Sciatic nerve (tissue), 2 donors: ENCODE measurements at regions not wholly inside any gene's neighbourhood (a gene's known extent, or its start where the extent isn't known, plus 50 kb on each side); places are given as distances from the start of the nearest gene placed in this dataset.

Source experiments
- ATAC-seq: fragments of 200-7000 bp; cut with Tn5 transposase; one replicate; pipeline ENCODE4 v1.9.1; 2020; ENCODE audit warnings: mild to moderate bottlenecking, moderate library complexity
- DNase-seq: peaks from one replicate; pipeline ENCODE4 v3.0.0-alpha.2; 2020; ENCODE audit warnings: low spot score
- intact Hi-C: fragments of 100-400 bp; cut with DNase I; formaldehyde crosslinking; loops from one replicate; pipeline ENCODE4 v1.14.2; 2022
- donor health status: DM: no; HTN: no; CAD: no.
- donor health status: DM: no; HTN: no; CAD: no.

DNA sequence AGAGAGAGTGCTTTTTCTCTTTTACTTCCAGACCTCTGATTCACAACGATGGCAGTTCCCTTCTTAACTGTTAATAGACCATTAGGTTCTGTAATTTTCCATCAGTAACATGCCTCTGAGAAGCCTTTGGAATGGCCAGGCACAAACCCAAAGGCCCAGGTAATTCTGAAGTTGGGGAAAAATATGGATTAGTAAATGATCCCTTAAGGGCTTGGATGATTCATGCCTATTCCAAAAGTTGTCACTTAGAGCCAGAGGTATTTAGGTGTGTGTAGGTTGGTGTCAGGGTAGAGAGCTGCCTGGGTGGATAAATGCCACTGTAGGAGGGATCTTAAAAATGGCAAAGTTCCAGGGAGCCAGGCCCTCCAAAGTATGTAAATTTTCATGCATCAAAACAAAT, 228.8 kb downstream of the PLK2 start:
- DNase-seq (no peak), ATAC-seq (no peak)
- intact Hi-C loops, result no loop called here

DNA sequence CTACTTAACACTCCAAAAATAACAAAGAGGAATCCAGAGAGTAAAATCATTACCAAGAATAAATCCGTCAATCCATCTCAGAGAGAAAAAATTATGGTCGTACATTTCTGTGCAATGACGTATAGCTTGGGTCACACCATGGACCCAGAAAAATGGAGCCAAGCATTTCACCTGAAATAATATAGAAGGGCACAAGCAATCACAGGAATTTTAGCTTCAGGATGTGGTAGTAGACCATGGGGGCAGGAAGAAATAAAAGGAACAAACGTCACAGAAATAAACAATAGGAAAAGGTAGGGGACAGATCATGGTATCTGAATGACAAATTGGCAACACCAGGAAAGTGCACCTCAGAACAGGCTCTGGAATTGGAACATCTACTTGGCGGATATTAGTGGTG, 231.0 kb downstream of the PLK2 start:
- intact Hi-C loops, result no loop called here
- no peak for ATAC-seq
- no peak for DNase-seq

DNA sequence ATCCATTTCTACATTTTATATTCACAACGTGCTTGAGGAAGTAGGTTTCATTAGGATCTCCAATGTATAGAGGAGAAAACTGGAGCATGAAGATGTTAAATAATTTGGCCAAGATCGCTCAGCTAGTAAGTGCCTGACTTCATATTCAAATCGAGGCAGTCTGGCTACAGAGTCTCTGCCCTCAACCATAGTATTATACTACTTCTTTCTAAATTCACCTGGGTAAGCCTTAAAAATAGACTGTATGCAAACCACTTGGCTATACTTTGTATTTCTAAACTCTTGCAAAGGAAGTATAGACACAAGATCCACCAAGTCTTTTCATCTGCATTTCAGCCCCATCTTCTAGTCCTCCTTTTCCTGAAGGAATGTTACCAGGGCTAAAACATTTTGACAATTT, 232.0 kb downstream of the PLK2 start:
- intact Hi-C loops, result no loop called here
- ATAC-seq (no peak), DNase-seq (no peak)

DNA sequence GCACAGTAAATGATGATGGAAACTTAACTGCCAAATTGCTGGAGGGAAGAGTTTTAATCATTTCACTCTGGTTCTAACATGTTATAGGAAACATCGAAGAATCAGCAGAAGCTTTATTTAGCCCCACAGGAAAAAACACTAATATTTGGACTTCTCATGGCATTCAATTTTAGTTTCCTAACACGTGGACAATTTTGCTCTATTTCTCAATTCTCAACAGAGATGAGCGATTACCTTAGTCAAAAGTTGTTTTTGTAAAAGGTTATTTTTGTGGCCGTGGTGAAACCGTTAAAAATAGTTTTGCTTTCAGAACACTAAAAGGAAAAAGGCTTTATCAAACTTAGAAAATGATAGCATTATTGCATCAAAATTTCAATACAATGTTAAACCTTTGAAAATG, 235.2 kb downstream of the PLK2 start:
- intact Hi-C loops, result no loop called here
- ATAC-seq, result no peak
- DNase-seq, result no peak

DNA sequence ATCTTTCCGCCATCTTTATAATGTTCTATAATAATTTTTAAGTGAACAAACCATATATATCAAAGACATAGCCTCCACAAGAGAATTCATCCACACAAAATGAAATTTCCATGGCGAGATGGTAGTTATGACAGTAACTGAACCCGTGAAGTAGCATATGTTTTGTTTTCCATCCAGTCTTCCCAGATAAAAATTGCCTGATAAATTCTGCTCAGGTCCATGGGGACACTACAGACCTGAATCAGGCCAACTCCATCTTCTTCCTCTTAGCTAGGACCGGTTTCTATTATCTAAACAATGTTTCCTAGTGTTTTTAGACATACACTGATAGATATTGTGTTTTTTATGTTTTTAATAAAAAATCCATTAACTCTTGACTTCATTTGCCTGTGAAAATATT, 235.7 kb downstream of the PLK2 start:
- DNase-seq (no peak), ATAC-seq (peak; percentile 36)
- intact Hi-C loops, result no loop called here

DNA sequence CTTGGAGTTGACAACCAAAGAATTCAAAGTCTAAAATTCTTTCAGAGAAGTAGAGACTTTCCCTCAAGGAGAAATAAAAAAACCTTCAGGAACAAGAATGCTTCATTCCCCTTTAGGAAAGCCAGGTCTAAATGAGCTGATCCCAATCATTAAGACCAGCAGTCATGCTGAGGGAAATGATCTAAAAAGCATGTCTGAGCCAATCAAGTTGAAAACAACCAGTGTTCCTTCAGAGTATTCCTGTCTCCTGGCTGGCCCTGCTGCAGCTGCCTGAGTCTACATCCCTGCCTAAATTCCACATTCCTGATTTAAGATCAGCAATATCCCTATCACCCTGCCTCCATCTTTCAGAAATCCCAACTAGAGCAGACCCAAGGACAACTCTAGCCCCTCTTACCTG, 244.5 kb downstream of the PLK2 start:
- intact Hi-C loops, result no loop called here
- no peak for ATAC-seq

DNA sequence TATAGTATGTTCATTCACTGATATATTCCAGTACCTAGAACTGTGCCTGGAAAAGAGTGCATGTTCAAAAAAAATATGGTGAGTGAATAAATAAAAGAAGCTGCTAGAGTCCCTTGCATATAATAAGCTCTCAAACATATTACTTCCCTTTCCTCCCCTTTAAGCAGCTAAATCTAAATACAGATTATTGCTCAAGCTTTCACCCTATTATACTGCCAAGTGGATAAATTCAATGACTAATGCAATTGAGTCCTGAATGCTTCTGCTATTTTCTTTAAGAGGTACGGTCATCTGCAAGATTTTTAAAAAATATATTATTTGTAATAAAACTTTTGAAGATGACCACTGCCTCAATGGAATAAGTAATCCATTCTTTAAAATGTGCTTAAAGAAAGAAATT, 248.4 kb downstream of the PLK2 start:
- intact Hi-C loops, result no loop called here
- DNase-seq (no peak), ATAC-seq (no peak)

More for the DNA sequence above, 244.5 kb downstream of the PLK2 start:
- DNase-seq, result no peak

DNA sequence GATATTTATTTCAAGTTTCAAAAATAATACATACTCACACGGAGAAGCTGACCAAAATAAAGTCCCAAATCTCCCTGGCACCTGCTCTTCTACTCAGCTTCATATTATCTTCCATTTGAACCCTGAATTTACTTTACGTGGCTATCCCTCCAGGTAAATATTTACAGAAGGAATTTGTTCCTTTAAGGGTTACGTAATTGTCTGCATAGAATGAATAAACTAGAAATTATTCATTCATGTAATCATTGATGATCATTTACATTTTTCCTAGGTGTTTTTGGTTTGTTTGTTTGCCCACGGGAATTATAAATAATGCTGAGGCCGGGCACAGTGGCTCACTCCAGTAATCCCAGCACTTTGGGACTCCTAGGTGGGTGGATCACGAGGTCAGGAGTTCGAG, 251.2 kb downstream of the PLK2 start:
- DNase-seq, result no peak
- intact Hi-C loops, result no loop called here
- ATAC-seq, result no peak

DNA sequence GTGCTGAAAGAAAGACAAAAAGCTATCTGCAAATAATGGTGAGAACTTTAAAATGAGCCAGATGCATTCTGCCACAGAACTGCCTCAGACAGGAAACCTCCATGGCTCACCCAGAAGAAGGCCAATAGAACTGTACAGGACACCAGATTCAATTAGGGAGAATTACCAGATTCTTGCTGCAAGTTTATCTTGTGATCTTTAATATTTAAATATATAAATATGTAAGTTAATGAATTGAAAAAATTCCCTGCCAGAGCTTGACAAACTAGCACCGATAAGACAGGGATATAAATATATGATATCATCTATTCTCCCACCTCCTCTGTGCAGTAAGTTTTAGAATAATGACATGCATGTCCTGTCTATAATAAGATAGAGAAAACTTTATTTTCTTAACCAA, 252.8 kb downstream of the PLK2 start:
- intact Hi-C loops, result no loop called here
- DNase-seq (no peak), ATAC-seq (no peak)

DNA sequence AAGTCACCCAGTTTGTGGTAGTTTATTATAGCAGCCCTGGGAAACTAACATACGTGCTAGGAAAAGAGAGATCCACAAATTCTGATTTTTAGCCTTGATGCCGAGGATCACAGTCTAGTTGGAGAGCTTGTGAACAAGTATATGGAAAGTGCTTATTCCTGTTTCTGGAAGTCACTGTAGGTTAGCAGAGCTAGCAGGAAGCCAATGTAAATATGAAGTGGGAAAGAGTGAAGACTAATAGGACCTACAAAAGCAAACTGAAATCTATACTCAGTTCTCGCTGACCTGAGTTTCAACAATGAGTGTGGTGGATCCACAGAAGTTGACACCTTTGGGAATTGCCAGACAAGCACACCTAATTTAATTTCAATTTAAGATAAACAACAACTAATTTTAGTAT, 254.9 kb downstream of the PLK2 start:
- ATAC-seq, result no peak

DNA sequence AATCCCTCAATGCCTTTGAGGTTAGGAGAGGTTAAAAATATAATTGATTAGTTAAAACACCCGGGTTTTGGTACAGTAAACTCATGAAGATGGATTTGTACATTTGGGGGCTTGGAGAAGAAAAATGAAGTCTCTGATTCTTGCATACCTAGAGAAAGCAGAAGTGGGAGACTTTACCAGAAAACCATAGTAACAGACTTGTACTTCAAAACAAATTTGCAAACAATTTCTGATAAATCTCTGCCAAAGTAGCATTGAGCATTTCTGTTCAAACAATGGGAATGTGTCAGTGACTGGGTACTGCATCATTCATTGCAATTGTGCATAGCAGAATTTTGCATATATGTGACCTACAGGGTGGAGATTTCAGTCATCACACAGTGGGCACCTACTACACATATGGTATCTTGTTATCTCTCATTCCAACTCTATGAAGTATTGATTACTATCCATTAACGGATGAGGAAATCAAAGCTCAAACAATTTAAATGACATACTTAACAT, 256.9 kb downstream of the PLK2 start:
- intact Hi-C loops, result no loop called here
- DNase-seq, result no peak
- no peak for ATAC-seq

More for the DNA sequence above, 254.9 kb downstream of the PLK2 start:
- intact Hi-C loops, result no loop called here
- DNase-seq, result no peak

DNA sequence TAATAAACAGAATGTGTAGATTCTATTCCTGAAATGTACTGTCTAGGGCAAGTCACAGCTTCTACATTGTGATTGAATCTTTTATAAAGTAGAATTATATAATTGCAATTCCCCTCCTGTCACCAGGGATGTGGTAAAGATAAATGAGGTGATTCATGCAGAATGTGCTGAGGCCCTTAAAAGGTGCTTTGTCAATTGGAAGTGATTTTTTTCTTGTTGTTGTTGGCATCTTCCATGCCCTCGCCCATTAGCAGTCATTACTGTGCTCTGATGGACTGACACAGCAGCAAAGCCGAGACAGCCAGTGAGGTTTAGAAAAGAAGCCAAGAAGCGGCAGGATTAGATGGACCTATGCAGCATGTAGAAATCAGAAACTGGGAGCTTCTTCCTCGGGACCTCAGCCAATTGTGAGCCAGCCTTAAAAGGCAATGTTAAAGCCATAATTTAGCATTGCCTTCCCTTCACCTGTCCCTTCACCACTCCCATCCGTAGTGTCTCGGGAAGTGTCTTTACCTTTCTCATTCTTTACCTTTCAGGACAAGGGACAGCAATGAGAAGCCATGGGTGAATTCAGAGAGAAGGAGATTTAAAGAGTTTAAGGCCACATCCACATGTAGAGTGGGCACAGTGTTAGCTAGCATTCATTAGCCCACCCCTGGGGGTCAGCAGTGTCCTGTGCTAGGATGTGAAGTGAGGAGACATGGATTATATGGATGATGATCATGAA, 257.8 kb downstream of the PLK2 start:
- no peak for ATAC-seq

DNA sequence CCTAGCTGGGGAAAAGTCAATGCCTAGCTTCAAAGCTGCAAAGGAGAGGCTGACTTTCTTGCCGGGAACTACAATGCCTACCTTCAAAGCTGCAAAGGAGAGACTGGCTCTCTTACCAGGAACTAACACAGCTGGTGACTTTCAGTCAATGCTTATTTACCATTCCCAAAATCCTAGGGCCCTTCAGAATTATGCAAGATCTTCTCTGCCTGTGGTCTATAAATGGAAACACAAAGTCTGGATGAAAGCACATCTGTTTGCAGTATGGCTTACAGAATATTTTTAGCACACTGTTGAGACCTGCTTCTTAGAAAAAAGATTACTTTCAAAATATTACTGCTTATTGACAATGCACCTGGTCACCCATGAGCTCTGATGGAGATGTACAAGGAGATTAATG, 259.4 kb downstream of the PLK2 start:
- intact Hi-C loops, result no loop called here
- DNase-seq, result no peak
- no peak for ATAC-seq

More for the DNA sequence above, 257.8 kb downstream of the PLK2 start:
- DNase-seq, result no peak
- intact Hi-C loops, result no loop called here

DNA sequence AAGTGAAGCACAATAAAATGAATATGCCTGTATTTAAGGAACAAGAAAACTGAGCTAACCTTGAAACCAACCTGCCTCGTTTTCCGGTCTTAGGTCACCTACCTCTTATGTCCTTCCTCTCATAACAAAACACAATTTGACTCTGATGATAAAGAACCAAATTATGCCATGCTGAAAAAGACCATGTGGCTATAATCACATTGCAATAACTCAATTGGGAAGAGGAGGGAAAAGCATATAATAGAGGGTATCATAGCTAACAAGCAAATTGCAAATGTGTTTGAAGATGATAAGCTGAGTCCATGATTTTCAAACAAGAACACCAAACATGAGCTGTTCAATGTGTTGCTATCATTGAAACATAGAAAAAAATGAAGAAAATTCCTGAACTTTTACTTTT, 260.8 kb downstream of the PLK2 start:
- no peak for ATAC-seq
- intact Hi-C loops, result no loop called here

DNA sequence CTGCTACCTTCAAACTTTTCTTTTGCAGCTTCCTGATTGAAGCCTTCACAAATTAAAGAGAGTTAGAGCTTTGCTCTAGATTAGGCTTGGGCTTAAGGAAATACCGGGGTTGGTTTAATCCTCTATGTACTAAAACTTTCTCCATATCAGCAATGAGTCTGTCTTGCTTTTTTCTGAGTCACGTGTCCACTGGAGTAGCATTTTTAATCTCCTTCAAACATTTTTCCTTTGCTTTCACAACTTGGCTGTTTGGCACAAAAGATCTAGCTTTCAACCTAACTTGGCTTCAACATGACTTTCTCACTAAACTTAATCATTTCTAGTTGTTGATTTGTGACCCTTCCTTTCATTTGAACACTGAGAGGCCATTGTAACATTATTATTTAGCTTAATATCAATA, 261.6 kb downstream of the PLK2 start:
- no peak for DNase-seq
- intact Hi-C loops, result no loop called here
- no peak for ATAC-seq

More for the DNA sequence above, 260.8 kb downstream of the PLK2 start:
- DNase-seq, result no peak

DNA sequence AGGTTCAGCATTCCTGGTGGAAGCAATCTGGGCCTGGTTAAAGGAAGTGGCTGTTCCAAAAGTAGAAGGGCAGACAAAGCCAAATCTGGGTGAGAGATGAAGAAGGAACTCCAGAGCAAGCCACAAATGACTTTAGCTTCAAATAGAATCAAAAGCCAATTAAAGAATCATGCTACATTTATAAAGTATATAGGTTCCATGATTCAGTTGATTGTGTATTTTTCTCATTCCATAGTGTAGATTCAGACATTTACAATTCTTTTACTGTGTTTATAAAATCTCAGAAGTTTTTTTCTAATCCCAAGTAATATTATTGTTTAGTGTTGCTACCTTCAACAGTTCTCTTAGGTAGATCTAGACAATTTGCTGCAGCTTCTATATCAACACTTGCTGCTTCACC, 262.0 kb downstream of the PLK2 start:
- DNase-seq (no peak), ATAC-seq (no peak)
- intact Hi-C loops, result no loop called here

DNA sequence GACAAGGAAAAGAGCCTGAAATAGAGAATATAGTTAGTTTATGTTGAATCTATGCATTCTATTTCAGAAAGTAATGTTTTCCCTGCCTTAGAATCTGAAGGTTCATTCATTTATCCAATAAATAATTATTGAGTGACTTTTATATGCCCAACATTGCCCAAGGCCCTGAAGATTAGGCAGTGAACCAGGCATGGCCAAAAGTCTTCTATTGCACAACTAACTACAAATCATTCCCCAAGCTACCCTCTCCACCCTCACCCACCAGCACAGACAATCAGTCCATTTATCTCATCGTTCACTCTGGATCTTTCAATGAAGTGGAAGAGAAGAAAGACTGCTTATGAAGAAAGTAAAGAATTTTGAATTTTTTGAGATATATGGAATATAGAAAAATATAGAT, 268.4 kb downstream of the PLK2 start:
- DNase-seq (no peak), ATAC-seq (peak; percentile 48)
- intact Hi-C loops, result no loop called here

DNA sequence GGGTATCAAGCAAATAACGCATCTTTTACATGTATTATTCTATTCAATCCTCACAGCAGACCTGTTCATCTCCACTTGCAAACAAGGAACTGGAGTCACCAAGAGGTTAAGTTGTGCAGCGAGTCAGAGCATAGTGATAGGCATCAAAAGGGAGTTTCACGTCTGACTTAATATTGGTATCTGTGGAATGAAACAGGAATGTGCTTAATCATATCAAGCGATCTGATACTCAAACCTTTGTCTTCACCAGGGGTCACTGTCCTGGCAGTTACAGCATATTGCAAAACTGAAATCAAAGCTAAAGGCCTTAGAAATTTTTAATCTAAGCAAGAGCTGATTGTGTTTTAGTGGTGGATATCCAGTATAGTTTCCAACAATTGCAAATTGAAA, 271.6 kb downstream of the PLK2 start:
- DNase-seq (no peak), ATAC-seq (no peak)
- intact Hi-C loops, result no loop called here

DNA sequence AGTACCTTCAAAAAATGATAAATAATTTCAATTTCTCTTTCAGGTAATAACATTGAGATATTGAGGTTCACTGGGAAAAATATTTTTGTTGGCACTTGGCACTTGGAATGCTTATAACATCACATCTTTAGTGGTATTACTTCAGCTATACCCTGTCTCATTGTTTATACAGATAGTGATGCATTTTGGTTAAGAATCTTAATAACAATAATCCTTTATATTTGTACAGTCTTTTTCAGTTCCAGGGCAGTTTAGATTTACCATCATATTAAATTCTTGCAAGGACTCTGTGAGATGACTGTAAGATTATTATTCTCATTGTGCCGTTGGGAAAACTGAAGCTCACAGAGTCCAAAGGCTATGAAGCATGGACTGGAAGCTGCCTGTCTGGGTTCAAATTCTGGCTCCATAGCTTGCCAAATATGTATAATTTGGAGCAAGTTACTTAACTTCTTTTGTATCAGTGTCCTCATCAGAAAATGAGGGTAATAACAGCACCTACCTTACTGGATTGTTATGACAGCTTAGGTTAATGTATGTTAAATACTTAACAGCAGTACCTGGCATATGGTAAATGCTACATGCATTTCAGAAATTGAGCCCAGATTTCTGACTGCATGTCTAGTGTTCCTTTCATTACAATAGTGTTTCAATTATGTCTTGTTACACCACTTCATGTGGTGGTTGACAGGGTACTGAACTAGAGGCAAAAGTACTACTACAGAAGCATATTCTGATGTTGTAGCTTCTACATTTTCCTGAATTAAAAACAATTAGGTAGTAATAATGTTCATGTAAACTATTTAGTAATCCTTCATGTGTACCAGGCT, 272.2 kb downstream of the PLK2 start:
- intact Hi-C loops, result no loop called here
- DNase-seq (no peak), ATAC-seq (no peak)

DNA sequence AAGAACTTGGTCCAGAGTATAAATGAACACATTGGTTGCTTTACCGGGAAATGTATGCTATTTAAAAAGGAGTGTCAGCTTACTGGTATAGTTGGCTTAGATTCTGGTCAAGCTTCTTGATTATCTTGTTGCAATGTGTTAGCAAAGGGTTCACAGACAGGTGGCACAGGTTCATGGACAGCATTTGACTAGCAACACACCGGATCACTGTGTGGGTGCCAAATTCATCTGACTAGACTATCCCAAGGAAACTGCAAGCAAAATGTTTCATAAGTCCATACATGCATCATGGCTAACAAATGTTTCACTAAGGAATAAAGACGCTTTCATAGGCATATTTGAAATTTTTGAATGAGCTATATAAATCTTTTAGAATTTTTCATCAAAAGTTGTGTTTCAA, 274.1 kb downstream of the PLK2 start:
- intact Hi-C loops, result no loop called here
- ATAC-seq, result no peak
- no peak for DNase-seq

DNA sequence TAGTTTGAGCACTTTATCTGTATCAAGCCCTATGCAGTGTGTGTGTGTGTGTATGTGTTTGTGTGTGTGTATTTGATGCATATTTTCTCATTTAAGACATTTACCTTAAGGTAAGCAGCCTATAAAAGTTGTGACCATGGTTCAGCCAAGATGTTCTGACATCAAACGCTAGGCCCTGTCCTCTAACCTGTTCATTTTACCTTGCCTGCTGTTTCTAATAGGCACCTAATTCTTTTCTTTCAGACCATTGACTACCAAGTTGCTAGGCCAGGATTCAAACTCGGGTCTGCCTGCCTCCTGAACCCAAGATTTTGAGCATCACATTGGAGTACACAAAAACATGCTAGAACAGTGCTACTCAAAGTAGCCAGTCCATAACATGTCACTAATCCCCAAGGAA, 274.5 kb downstream of the PLK2 start:
- ATAC-seq (no peak), DNase-seq (no peak)
- intact Hi-C loops, result no loop called here
